Pancreas (tissue), 10 donors: ENCODE measurements at regions not wholly inside any gene's neighbourhood (a gene's known extent, or its start where the extent isn't known, plus 50 kb on each side); places are given as distances from the start of the nearest gene placed in this dataset.

Source experiments
- ATAC-seq, 4 donors: fragments of 200-7000 bp; cut with Tn5 transposase; one replicate each; pipeline versions ENCODE4 v1.8.0 to v1.9.1; 2020; ENCODE audit warnings: mild to moderate bottlenecking in 4 of 4, moderate library complexity in 4 of 4
- DNase-seq, 6 donors: peaks; one replicate each; pipeline ENCODE4 v3.0.0-alpha.2; 2020
- FAIRE-seq: peaks from 2 replicates; lab custom pipeline; 2012; peaks lifted over from hg19 to GRCh38; lab: Jason Lieb, UNC
- H3K27ac ChIP-seq, 4 donors: fragments of 200-600 bp; sonication (generic); 1 replicate in 3 of 4; 2 replicates in 1 of 4; pipeline versions ENCODE4 v1.5.0 to v1.8.0; 2020
- H3K27me3 ChIP-seq, 4 donors: fragments of 200-600 bp; one replicate each; pipeline ENCODE4 v1.8.0; 2021
- H3K36me3 ChIP-seq, 3 donors: fragments of 200-600 bp; sonication (generic) in 1 of 3; one replicate each; pipeline versions ENCODE4 v1.5.0 to v1.8.0; 2020 to 2021
- H3K4me1 ChIP-seq, 3 donors: fragments of 200-600 bp; one replicate each; pipeline ENCODE4 v1.8.0; 2021
- H3K4me3 ChIP-seq, 4 donors: fragments of 200-600 bp; sonication (generic) in 2 of 4; one replicate each; pipeline versions ENCODE4 v1.5.0 to v1.8.0; 2020 to 2021
- H3K9me3 ChIP-seq, 4 donors: fragments of 200-600 bp; one replicate each; pipeline ENCODE4 v1.8.0; 2021
- CTCF ChIP-seq, 4 donors: fragments of 200-600 bp; sonication (generic) in 3 of 4; IDR thresholded peaks; one replicate each; pipeline versions ENCODE4 v1.5.0 to v1.8.0; 2021; ENCODE audit warnings: antibody characterized with exemption in 4 of 4
- WGBS, 2 donors: extraction: QIAGEN DNeasy Blood & Tissue Kit; methylation state at CpG; one replicate each; pipeline ENCODE4 v1.1.7; 2013; 5-methylcytosine and 5-hydroxymethylcytosine counted together
- intact Hi-C, 3 donors: fragments of 100-400 bp; cut with DNase I; formaldehyde crosslinking; loops; one replicate each; pipeline versions ENCODE4 v1.11.1 to v1.14.2; 2022
- donor health status: healthy with polysubstance abuse.
- donor health status: DM: no; HTN: no; CAD: no; lungs with moderate emphysema.
- donor health status: DM: no; HTN: no; CAD: no.
- donor health status: control.
- donor health status: control.
- donor health status: Bipolar disorder and iron deficiency.
- donor health status: DM: yes; HTN: yes; CAD: no.
- donor health status: DM: no; HTN: no; CAD: no.
- donor health status: DM: no; HTN: no; CAD: no.
- donor health status: DM: yes; HTN: yes; CAD: no.

DNA sequence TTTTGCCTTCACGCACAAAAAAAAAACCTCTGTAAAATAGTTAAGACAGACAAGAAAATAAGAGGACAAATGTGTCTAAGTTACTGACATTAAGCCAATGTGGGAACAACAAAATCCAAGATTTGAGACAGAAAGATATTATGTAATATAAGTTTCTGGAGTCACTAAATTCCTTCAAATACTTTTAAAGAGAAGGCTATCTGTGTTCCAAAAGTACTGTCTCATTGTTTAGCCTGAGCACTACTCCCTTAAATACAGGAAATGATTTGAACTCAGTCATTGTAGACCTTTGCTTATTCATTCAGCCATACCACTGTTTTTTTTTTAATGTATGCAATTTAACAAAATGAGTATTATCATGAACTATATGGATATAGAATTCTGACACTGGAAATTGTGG lies 82.7 kb upstream of the KITLG start:
- FAIRE-seq = no peak
- H3K27me3 ChIP-seq = no peaks in the 10 kb centered on the region

DNA sequence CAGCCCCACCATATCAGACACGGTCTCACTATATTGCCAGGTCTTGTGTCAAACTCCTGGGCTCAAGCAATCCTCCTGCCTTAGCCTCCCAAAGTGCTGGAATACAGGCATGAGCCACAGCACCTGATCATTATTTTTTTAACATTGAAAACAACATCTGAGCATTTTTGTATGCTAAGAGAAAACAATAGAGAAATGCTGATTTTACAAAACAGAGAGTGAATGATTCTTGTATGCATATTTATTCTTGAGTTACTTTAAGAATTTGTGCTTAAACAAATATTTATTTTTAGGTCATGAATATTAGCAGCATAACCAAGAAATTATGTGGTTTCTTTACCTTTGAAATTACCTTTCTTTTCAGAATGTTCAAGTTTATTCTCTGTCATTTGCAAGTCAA lies 81.8 kb upstream of the KITLG start:
- H3K4me3 ChIP-seq = no peak overlapping the region
- DNase-seq (no peak), ATAC-seq (no peak), FAIRE-seq (no peak)
- H3K27ac ChIP-seq = no peak overlapping the region
- H3K4me1 ChIP-seq = no peaks in the 10 kb centered on the region
- 98 to 100% methylated on average over 1 of the region's 1 CpG for WGBS, 2 donors
- no peaks in the 10 kb centered on the region for H3K9me3 ChIP-seq
- no peaks in the 10 kb centered on the region for H3K27me3 ChIP-seq
- H3K36me3 ChIP-seq = no peaks in the 10 kb centered on the region
- intact Hi-C loops = no loop called here
- no peak for TF ChIP-seq CTCF (IDR thresholded peaks at IDR 0.05)

More for the DNA sequence above, 82.7 kb upstream of the KITLG start:
- TF ChIP-seq CTCF (IDR thresholded peaks at IDR 0.05) = no peak
- WGBS, 2 donors = 92 to 93% methylated on average over 1 of the region's 1 CpG
- no peaks in the 10 kb centered on the region for H3K9me3 ChIP-seq
- no peaks in the 10 kb centered on the region for H3K36me3 ChIP-seq
- ATAC-seq = no peak
- H3K4me1 ChIP-seq = no peaks in the 10 kb centered on the region
- no peak for DNase-seq
- intact Hi-C loops = no loop called here
- H3K27ac ChIP-seq = no peak overlapping the region
- H3K4me3 ChIP-seq = no peak overlapping the region

GRCh38 chr12:88658009-88658408 lies 77.7 kb upstream of the KITLG start:
- ATAC-seq = peak in 2 of 4 donors; percentile 39 to 69
- Histone ChIP-seq H3K4me3 (no peak overlapping the region), H3K27me3 (no peaks in the 10 kb centered on the region), H3K4me1 (no peaks in the 10 kb centered on the region), H3K36me3 (no peaks in the 10 kb centered on the region), H3K9me3 (no peaks in the 10 kb centered on the region), H3K27ac (no peak overlapping the region)
- intact Hi-C loops = no loop called here
- DNase-seq = no peak
- no peak for FAIRE-seq
- no peak for TF ChIP-seq CTCF (IDR thresholded peaks at IDR 0.05)

- Histone ChIP-seq H3K36me3 (no peaks in the 10 kb centered on the region), H3K4me3 (no peak overlapping the region), H3K9me3 (no peaks in the 10 kb centered on the region), H3K27ac (no peak overlapping the region), H3K27me3 (no peaks in the 10 kb centered on the region), H3K4me1 (no peaks in the 10 kb centered on the region)
- no peak for FAIRE-seq
- ATAC-seq = no peak
- intact Hi-C loops = no loop called here
- TF ChIP-seq CTCF (IDR thresholded peaks at IDR 0.05) = no peak
- no peak for DNase-seq
Measured at GRCh38 chr12:88650715-88651114, 70.4 kb upstream of the KITLG start.

DNA sequence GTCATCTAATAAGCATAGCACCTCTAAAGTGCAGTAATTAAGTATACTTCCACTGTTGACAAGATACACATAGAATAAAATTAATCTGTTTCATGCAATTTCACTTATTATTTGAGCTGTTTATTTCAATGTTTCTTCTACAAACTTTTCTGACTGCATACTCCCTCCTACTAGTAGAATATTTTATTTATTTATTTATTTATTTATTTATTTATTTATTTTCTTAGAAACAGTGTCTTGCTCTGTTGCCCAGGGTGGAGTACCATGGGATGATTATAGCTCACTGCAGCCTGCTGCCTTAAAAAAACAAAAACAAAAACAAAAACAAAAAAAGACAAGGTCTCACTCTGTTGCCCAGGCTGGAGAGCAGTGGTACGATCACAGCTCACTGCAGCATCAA lies 68.4 kb upstream of the KITLG start:
- ATAC-seq = no peak
- intact Hi-C loops = no loop called here
- TF ChIP-seq CTCF (IDR thresholded peaks at IDR 0.05) = no peak
- no peak for DNase-seq
- WGBS, 2 donors = 100% methylated on average over 1 of the region's 1 CpG
- peaks cover 0 to 2% (median 0%) of the 10 kb centered on the region in 3 donors for H3K4me1 ChIP-seq
- H3K9me3 ChIP-seq = no peaks in the 10 kb centered on the region
- H3K27ac ChIP-seq = no peak overlapping the region
- no peaks in the 10 kb centered on the region for H3K36me3 ChIP-seq
- no peaks in the 10 kb centered on the region for H3K27me3 ChIP-seq
- FAIRE-seq = no peak
- H3K4me3 ChIP-seq = no peak overlapping the region
